Right lobe of liver (tissue), 6 donors: ENCODE measurements at regions not wholly inside any gene's neighbourhood (a gene's known extent, or its start where the extent isn't known, plus 50 kb on each side); places are given as distances from the start of the nearest gene placed in this dataset.

Experiments
- ATAC-seq, 4 donors: fragments of 200-7000 bp; cut with Tn5 transposase; one replicate each; pipeline ENCODE4 v1.9.1; 2020; ENCODE audit warnings: mild to moderate bottlenecking in 4 of 4, moderate library complexity in 4 of 4
- DNase-seq, 3 donors: peaks; one replicate each; pipeline ENCODE4 v3.0.0-alpha.2; 2020
- H3K27ac ChIP-seq, 3 donors: fragments of 200-600 bp; one replicate each; pipeline ENCODE4 v1.8.0; 2022
- H3K27me3 ChIP-seq, 2 donors: fragments of 200-600 bp; one replicate each; pipeline ENCODE4 v1.8.0; 2022
- H3K36me3 ChIP-seq, 4 donors: fragments of 200-600 bp; sonication (generic) in 1 of 4; one replicate each; pipeline versions ENCODE4 v1.5.1 to v1.8.0; 2017 to 2022; ENCODE audit warnings: control low read depth in 1 of 4
- H3K4me1 ChIP-seq, 4 donors: fragments of 200-600 bp; sonication (generic) in 1 of 4; one replicate each; pipeline versions ENCODE4 v1.5.1 to v1.8.0; 2017 to 2022; ENCODE audit warnings: control low read depth in 1 of 4
- H3K4me3 ChIP-seq, 3 donors: fragments of 200-600 bp; one replicate each; pipeline ENCODE4 v1.8.0; 2022
- H3K9me3 ChIP-seq, 4 donors: fragments of 200-600 bp; sonication (generic) in 1 of 4; one replicate each; pipeline versions ENCODE4 v1.5.1 to v1.8.0; 2017 to 2022; ENCODE audit warnings: control low read depth in 1 of 4
- CTCF ChIP-seq, 4 donors: fragments of 200-600 bp in 3 of 4; fragments of 450-650 bp in 1 of 4; IDR thresholded peaks; one replicate each; pipeline versions ENCODE4 v1.5.1 to v1.8.0; 2016 to 2022; ENCODE audit warnings: antibody characterized with exemption in 4 of 4, mild to moderate bottlenecking in 2 of 4
- POLR2A ChIP-seq: fragments of 450-650 bp; IDR thresholded peaks from one replicate; pipeline ENCODE4 v1.6.1; 2017; ENCODE audit warnings: antibody characterized with exemption, mild to moderate bottlenecking
- WGBS: methylation state at CpG from one replicate; pipeline ENCODE4 v1.1.6; 2018; ENCODE audit warnings: low coverage, low lambda C conversion rate; ENCODE audit not compliant: insufficient coverage; ENCODE audit errors: missing lambda C conversion rate; 5-methylcytosine and 5-hydroxymethylcytosine counted together
- intact Hi-C, 2 donors: fragments of 100-400 bp; cut with DNase I; formaldehyde crosslinking; loops; one replicate each; pipeline versions ENCODE4 v1.11.2 to v1.14.1; 2022
- donor health status: DM: no; HTN: yes; CAD: no.
- donor health status: DM: no; HTN: no; CAD: no.
- donor health status: DM: no; HTN: no; CAD: no.
- donor health status: DM: no; HTN: yes; CAD: no.
- donor health status: DM: no; HTN: yes; CAD: no.

- Histone ChIP-seq H3K4me3 (no peak overlapping the region), H3K4me1 (no peaks in the 10 kb centered on the region), H3K36me3 (no peaks in the 10 kb centered on the region), H3K27ac (no peak overlapping the region), H3K9me3 (no peaks in the 10 kb centered on the region), H3K27me3 (no peaks in the 10 kb centered on the region)
- DNase-seq (no peak), ATAC-seq (no peak)
- WGBS: 44% methylated on average over 1 of the region's 1 CpG
- no peak for TF ChIP-seq CTCF (IDR thresholded peaks at IDR 0.05)
- TF ChIP-seq POLR2A: no peak
- intact Hi-C loops: no loop called here
Observed at GRCh38 chr12:77745624-77746023, 85.1 kb upstream of the NAV3 start.

DNA sequence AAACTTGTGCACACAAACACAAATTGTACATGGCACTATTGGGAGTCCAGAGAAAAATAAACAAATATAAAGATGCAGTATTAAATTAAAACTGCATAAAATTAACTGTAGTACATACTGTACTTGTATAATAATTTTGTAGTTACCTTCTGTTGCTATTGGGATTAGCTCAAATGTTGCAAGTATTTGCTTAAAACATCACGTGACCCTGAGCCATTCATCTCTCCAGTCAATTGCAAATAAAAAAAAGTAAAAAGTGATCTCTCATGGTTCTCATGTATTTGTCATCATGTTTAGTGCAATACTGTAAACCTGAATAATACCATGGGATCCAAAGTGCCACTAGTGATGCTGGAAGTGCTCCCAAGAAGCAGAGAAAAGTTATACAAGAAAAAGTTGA, 88.1 kb upstream of the NAV3 start:
- Histone ChIP-seq H3K9me3 (no peaks in the 10 kb centered on the region), H3K4me1 (no peaks in the 10 kb centered on the region), H3K27me3 (no peaks in the 10 kb centered on the region), H3K27ac (no peak overlapping the region), H3K4me3 (no peak overlapping the region), H3K36me3 (no peaks in the 10 kb centered on the region)
- WGBS: 23% methylated on average over 1 of the region's 1 CpG
- ATAC-seq (no peak), DNase-seq (no peak)
- TF ChIP-seq POLR2A: no peak
- no peak for TF ChIP-seq CTCF (IDR thresholded peaks at IDR 0.05)
- intact Hi-C loops: no loop called here

DNA sequence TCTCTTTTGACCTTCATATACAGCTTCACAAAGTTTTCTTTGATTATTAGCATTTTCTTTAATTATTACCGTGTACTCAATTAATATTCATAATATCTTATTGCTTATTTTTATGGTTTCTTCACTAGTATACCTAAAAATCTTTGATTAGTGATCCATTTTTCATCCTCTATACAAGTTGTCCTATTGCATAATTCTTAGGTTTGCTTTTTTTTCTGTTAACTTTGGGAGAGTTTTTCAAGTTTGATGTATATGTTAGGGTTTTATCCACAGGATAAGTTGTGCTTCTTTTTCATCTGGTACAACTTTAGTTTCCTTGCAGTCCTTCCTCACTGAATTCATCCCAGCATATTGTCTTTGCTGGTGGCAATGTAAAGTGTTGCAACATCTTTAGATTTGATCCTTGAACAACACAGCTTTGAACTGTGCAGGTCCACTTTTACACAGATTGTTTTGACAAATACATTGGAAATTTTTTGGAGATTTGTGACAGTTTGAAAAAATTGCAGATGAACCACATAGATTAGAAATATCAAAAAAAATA, 88.6 kb upstream of the NAV3 start:
- no peak overlapping the region for H3K27ac ChIP-seq
- H3K36me3 ChIP-seq: no peaks in the 10 kb centered on the region
- ATAC-seq: no peak
- WGBS: 61% methylated on average over 1 of the region's 1 CpG
- TF ChIP-seq CTCF (IDR thresholded peaks at IDR 0.05): no peak
- TF ChIP-seq POLR2A: no peak
- no peak overlapping the region for H3K4me3 ChIP-seq
- H3K4me1 ChIP-seq: no peaks in the 10 kb centered on the region
- no peaks in the 10 kb centered on the region for H3K9me3 ChIP-seq
- intact Hi-C loops: no loop called here
- H3K27me3 ChIP-seq: no peaks in the 10 kb centered on the region
- no peak for DNase-seq

- H3K36me3 ChIP-seq: no peaks in the 10 kb centered on the region
- H3K27me3 ChIP-seq: no peaks in the 10 kb centered on the region
- DNase-seq: no peak
- 78% methylated on average over 6 of the region's 6 CpGs for whole genome bisulfite sequencing
- H3K9me3 ChIP-seq: no peaks in the 10 kb centered on the region
- H3K4me3 ChIP-seq: no peak overlapping the region
- TF ChIP-seq CTCF (IDR thresholded peaks at IDR 0.05) (no peak), POLR2A (no peak)
- no peak for ATAC-seq
- H3K27ac ChIP-seq: no peak overlapping the region
- no peaks in the 10 kb centered on the region for H3K4me1 ChIP-seq
- intact Hi-C loops: no loop called here
Observed at GRCh38 chr12:77736219-77736965, 94.3 kb upstream of the NAV3 start.
